ENCODE measurements at regions not wholly inside any gene's neighbourhood (a gene's known extent, or its start where the extent isn't known, plus 50 kb on each side); places are given as distances from the start of the nearest gene placed in this dataset.

GRCh38 chr13:47008318-47008717, 111.5 kb upstream of the HTR2A start:
- no peak for TF ChIP-seq CTCF (optimal IDR thresholded peaks at IDR 0.05 in 1 of 3, IDR thresholded peaks at IDR 0.05 in 1 of 3, conservative IDR thresholded peaks at IDR 0.05 in 1 of 3; ENCODE audit: extremely low read depth in 1 of 3, insufficient read depth in 2 of 3, low read length in 3 of 3)
- no peak for TF ChIP-seq EZH2 (IDR thresholded peaks at IDR 0.05; ENCODE audit: low read length)
